Fibroblast of peridontal ligament (primary cell): ENCODE measurements at regions not wholly inside any gene's neighbourhood (a gene's known extent, or its start where the extent isn't known, plus 50 kb on each side); places are given as distances from the start of the nearest gene placed in this dataset.

Experiments used
- DNase-seq: peaks from one replicate; pipeline ENCODE4 v3.0.0-alpha.2; 2010; ENCODE audit errors: extremely low read depth

- no peak for DNase-seq
Measured at GRCh38 chr3:124599779-124600693, 130.2 kb upstream of the UMPS start.

DNA sequence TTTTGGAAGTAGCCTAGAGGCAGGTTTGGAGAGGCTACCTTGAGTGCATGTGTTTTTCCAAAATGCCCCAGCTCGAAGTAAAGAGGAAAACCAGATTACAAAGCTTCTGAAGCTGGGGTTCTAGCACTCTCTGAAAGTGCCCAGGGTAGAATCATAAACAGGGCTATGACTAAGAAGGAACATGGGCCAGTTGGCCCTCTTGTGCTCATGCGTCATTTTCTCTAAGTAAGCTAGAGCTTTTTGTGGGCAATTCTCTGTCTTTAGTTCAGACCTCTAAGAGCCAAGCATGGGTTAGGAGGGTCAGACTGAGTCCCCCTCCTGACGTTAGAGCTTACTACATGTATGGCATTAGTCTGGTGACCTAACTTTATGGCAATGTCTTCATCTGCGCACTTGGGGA is 129.5 kb upstream of the UMPS start:
- no peak for DNase-seq

DNA sequence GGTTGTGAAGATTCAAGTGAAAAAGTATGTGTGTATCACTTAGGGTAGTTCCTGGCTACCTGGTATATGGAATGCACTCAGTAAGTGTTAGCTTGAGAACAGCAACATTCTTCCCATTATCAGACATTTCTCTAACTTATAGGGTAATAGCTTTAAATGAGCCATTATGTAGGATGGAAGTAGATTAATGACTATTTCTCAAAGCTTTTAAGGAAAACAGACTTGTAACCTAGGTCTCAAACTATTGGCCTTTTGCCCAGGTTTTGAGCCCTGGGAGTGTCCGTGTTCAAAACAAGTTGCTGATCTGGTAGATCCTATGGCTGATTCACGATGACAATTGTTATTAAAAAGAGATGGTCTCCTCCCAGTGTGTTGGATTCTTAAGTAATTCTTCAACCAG is 129.1 kb upstream of the UMPS start:
- DNase-seq = no peak

GRCh38 chr3:124602980-124603627 is 127.1 kb upstream of the UMPS start:
- no peak for DNase-seq

- peak; percentile 16 for DNase-seq
Measured at GRCh38 chr3:124605781-124606579, 124.3 kb upstream of the UMPS start.

DNA sequence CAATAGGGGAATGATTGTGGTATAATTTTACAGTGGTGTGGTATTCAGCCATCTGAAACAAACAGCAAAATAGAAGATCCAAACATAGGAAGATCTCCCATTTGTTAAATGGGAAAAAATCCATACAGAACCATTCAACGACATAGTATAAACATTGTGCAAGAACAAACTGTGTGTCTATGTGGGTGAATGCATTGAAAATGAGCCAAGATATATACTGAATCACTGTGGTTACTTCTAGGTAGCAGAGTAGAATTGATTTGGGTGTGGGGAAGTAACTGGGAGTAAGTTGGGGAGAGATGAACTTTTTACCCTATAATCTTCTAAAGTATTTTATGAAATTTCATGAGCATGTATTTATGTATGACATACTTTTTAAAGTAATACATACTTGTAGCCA is 123.1 kb upstream of the UMPS start:
- peak; percentile 65 for DNase-seq

- DNase-seq = no peak
Measured at GRCh38 chr3:124609402-124609801, 120.8 kb upstream of the UMPS start.

GRCh38 chr3:124610130-124610529 is 120.1 kb upstream of the UMPS start:
- DNase-seq = no peak

GRCh38 chr3:124611520-124611919 is 118.7 kb upstream of the UMPS start:
- no peak for DNase-seq

- no peak for DNase-seq
Measured at GRCh38 chr3:124615896-124616543, 114.2 kb upstream of the UMPS start.

GRCh38 chr3:124617177-124617576 is 113.1 kb upstream of the UMPS start:
- no peak for DNase-seq

- DNase-seq = no peak
Measured at GRCh38 chr3:124619887-124620599, 110.2 kb upstream of the UMPS start.

- no peak for DNase-seq
Measured at GRCh38 chr3:124620600-124621063, 109.6 kb upstream of the UMPS start.

DNA sequence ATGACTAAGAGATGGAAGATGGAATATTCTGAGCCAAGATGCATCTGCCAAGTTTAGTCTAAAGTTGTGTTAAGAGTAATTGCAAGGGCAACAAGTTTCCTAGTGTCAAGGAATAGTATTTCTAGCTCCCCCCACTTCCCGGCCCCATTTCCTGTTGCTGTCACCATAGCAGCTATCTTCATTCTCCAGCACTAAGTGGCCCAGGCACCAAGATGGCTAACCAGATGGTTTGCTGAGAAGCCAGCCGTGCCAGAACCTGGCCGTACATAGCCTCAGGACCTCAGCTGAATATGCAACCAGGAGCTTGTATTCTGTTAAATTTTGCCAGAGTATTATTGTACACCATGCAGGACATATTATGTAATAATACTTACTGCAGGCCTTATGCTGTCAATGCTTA is 108.8 kb upstream of the UMPS start:
- no peak for DNase-seq

DNA sequence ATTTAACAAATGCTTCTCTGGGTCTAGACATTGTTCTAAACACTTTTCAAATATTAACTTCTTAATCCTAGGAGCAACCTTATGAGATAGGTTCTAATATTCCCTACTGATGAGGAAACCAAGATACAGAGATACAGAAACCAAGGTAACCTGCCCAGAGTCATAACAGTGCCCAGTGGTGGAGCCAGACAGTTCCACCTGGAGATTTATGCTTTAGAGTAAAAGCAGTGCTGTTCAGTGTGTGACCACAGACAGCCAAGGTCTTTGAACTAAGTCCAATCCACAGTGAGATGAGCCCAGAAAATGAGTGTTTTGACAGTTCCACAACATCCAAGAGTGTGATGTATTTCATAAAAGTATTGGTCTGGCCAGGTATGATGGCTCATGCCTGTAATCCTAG is 105.2 kb upstream of the UMPS start:
- no peak for DNase-seq

DNA sequence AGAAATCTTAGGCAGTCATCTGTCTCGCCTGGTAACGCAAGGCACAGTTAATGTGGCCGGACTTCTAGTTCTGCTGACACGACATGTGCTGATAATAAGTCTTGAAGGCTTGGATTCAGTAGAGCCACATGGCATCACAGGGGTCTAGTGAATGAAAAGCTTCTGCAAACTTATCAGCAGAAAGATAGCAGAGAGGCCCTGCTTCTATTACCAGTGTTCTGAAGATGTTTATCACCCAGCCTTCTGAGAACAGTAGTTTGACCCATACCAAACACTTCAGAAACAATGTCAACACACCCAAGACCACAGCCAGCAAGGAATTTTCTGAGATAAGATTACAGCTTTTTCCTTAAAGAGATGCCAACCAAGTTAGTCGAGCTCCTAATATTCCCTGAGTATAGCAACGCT is 102.7 kb upstream of the UMPS start:
- DNase-seq = peak; percentile 15

DNA sequence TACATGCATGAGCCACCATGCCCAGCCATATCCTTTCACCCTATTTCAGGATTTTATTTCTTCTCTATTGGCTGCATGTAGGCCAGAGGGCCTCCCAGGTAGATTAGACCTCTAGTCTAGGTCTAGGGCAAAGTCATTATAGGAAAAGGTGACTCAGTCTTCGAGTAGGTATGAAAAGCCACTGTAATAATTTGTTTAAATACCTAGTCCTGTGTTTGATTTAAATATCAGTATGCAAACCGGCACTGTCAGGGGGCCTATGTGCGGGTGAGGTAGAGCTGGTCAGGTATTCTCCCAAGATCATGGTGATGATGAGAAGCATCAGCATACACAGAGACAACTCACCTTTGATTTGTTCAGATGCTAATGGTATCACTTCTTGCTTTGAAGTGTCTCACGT is 101.4 kb upstream of the UMPS start:
- no peak for DNase-seq

DNA sequence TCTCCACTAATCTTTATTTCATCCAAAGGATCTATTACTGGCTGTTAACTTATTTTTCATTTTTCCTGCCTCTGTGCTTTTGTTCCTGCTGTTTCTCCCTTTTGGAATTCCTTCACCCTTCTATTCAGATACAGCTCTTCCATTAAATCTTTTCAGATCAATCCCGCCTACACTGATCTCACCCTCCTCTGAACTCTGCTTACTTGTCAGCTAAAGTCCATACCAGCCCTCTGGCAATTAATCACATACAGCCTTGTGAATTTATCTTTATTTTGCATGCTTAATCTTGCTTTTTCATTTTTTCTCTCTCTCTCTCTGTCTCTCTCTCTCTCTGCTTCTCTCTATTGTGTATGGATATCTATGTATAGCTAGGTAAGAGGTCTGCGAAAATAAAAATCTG is 100.8 kb upstream of the UMPS start:
- DNase-seq = no peak

DNA sequence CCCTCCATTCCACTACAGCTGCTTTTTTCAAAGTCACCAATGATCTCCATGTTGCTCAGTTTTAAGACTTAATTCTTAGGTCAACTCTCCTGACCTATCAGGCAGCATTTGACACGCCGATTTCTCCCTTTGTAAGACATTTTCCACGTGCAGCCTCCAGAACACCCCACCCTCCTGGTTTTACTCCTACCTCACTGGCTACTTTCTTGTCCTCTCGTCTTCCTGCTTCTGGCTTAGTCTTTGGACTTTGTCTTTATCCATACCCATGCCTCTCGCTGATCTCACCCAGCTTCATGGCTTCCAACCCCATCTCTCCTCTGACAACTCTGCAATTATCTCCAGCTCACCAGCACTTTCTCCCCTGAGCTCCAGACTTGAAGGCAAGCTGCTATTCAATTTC is 99.3 kb upstream of the UMPS start:
- DNase-seq = no peak

- DNase-seq = no peak
Measured at GRCh38 chr3:124631727-124632126, 98.5 kb upstream of the UMPS start.

DNA sequence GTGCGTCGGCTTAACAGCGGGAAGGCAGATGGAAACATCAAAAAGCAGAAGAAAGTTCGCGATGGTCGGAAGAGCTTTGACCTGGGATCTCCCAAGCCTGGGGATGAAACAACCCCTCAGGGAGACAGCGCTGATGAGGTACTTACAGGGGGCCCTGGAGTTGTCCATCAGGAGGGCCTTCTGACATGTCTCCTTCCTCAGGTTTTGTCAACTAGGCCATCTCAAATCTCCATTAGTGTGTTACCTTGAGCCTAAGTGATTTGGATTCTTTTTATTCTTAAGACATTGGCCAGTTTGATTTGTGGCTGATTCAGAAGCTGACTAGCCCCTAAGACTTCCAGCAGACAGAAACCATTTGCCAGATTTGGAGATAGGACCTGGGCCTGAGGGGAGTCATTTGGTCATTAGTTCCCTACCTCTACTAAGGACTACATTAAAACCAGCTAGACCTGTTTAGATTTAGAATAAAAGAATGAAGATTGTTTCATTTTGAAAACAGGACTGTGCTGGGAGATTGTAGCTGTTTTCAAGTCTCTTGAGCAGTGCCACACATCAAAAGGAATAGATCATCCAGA is 97.6 kb upstream of the UMPS start:
- DNase-seq = no peak
